Stimulated activated memory B cell treated with anti-CD40 and anti-IgM and Interleukin-4, amounts not matched to agents 10 μg/mL and 1 μg/mL and 100 μg/mL, for 72 hours (primary cell): ENCODE measurements at regions not wholly inside any gene's neighbourhood (a gene's known extent, or its start where the extent isn't known, plus 50 kb on each side); places are given as distances from the start of the nearest gene placed in this dataset.

Experiments
- ATAC-seq: fragments of 150-1000 bp; cut with Tn5 transposase; 2 replicates; pipeline ENCODE4 v1.10.0; 2021
- H3K27ac Mint-ChIP-seq: one replicate; pipeline ENCODE4 v1.8.0; 2022; ENCODE audit warnings: mild to moderate bottlenecking, mixed read lengths
- H3K27me3 Mint-ChIP-seq: one replicate; pipeline ENCODE4 v1.8.0; 2022; ENCODE audit warnings: mixed read lengths
- H3K36me3 Mint-ChIP-seq: one replicate; pipeline ENCODE4 v1.8.0; 2022; ENCODE audit warnings: mixed read lengths
- H3K4me1 Mint-ChIP-seq: one replicate; pipeline ENCODE4 v1.8.0; 2022; ENCODE audit warnings: mixed read lengths
- H3K4me3 Mint-ChIP-seq: one replicate; pipeline ENCODE4 v1.8.0; 2022; ENCODE audit warnings: mild to moderate bottlenecking, moderate library complexity, mixed read lengths
- H3K9me3 Mint-ChIP-seq: one replicate; pipeline ENCODE4 v1.8.0; 2022; ENCODE audit warnings: mixed read lengths

DNA sequence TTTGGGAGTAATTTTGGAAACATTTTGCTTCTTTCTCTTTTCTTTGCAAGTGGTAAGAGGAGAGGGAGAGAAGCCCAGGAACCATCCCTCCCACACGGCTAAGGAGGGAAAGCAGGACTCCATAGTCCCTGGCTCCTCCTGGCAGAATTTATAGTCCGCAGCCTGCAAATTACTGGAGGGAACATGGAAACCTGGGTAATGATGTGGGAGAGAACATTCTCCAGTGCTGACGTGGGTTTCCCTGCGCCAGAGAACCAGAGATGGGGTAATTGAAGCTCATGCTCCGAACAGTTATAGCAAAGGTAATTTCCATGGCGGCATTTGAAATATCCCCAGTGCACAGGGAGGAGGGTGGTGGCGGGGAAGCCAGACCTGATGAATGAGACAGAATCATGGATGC, 320.4 kb downstream of the RPS24 start:
- ATAC-seq, result no peak
- H3K4me3 Mint-ChIP-seq, result no peak overlapping the region
- H3K36me3 Mint-ChIP-seq, result no peaks in the 10 kb centered on the region
- H3K9me3 Mint-ChIP-seq, result no peaks in the 10 kb centered on the region
- H3K4me1 Mint-ChIP-seq, result no peaks in the 10 kb centered on the region
- H3K27ac Mint-ChIP-seq, result no peak overlapping the region
- peaks cover 9% of the 10 kb centered on the region for H3K27me3 Mint-ChIP-seq

DNA sequence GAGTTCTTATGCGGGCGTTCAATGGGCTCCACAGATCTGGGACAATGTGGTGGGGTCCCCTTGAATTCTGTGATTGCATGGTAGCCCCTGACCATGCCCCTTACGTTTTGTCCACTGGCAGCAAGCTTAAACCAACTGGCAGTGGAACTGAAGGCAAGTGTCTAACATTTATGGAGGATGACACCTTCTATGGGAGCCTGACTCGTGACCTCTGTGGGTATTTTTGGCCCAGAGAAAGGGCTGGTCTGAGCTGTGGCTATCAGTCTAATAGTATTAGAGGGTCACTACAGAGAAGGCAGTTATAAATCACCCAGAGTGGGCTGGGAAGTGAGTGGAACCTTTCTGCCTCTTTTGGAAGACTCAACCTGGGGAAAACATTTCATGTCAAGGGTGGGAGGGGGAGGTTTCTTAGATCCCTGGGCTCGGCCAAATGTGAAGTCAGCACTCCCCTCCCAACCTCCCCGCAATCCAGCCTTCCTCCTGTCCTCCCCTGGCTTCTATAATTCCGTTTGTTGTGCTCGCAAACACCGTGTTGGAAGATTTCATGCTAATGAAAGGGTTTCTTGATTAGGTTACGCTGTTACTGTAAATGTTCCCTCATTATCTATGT, 322.7 kb downstream of the RPS24 start:
- no peaks in the 10 kb centered on the region for H3K9me3 Mint-ChIP-seq
- peaks cover 17% of the 10 kb centered on the region for H3K27me3 Mint-ChIP-seq
- no peak overlapping the region for H3K27ac Mint-ChIP-seq
- H3K4me3 Mint-ChIP-seq, result no peak overlapping the region
- ATAC-seq, result no peak
- H3K36me3 Mint-ChIP-seq, result no peaks in the 10 kb centered on the region
- H3K4me1 Mint-ChIP-seq, result no peaks in the 10 kb centered on the region

DNA sequence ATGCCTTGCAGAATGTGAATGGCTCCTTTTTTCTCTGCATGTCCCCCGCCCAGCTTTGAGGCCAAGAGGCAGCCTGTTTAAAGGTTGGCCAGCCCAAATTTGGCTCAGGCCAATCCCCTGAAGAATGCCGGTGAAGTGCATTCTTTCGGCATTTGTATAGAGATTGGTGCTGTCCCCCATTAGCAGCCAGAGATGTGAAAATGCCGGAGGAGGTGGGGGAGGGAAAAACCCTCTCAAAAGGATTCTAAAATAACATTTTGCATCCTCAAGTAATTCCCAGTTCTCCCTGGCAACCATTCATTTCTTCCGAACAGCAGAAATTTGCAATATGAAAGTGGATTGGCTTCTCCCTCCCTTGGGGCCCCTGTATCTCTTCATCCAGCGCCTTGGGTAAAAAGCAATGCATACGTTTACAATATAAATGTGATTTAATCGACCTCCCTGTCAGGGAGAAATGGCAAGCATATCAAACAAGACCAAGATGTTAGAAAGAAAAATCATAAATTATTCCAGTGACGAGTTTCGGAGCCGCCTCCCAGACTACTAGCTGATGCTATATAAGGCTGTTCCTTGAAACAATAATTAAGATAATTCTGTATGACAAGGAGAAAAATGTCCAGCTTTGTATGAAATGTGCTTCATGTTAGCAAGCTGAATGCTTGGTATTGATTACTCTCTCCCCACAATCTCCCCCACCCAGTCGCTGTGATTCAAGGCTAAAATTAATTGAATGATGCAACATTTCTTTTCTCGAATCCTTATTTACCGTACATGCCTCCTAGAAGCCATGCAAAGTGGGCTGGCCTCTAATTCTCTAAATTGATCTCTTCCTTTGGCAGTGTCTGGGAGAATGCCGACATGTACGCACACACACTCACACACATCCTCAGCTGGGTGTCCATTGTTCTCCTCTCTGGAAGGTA, 323.7 kb downstream of the RPS24 start:
- Mint-ChIP-seq H3K4me3 (no peak overlapping the region), H3K27me3 (peaks cover 24% of the 10 kb centered on the region), H3K4me1 (no peaks in the 10 kb centered on the region), H3K9me3 (no peaks in the 10 kb centered on the region), H3K36me3 (no peaks in the 10 kb centered on the region), H3K27ac (no peak overlapping the region)
- no peak for ATAC-seq

DNA sequence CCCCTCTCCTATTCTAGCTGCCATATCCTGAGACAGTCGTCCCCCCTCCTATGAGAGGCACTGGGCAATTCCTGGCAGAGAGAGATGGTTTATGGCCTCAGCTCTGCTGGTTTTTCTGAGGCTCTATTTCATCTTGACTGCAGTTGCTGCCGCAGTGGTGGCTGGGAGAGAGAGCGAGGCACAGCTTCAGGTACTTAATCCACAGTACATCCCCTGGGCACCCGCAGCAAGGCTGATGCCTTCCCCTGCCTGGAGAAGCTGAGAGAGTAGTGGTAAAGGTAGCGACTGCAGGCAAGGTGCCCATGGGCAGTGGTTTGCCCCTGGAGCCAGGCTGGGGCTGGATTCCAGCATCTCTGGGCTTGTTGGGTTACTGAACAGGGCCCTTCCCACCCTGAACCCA, 324.7 kb downstream of the RPS24 start:
- Mint-ChIP-seq H3K27ac (no peak overlapping the region), H3K27me3 (peaks cover 34% of the 10 kb centered on the region), H3K36me3 (no peaks in the 10 kb centered on the region), H3K4me1 (no peaks in the 10 kb centered on the region), H3K4me3 (no peak overlapping the region), H3K9me3 (no peaks in the 10 kb centered on the region)
- no peak for ATAC-seq

DNA sequence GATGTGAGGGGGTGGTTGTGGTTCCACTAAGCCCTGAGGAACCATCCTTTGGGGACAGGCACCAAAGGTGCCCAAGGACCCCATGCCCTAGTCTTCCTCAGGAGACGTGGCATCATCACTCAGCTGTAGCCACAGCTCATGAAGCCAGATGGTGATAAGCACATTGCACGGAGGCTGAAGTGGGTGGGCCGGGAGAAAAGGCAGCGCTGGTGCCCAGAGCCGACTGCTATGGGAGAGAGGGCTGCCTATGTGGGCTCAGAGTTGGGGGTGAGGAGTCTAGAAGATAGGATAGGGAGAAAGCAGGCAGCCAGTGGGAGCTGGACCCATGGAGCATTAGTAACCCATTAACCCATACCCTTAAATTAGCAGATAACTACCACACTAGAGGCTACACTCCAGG, 325.3 kb downstream of the RPS24 start:
- no peak overlapping the region for H3K4me3 Mint-ChIP-seq

DNA sequence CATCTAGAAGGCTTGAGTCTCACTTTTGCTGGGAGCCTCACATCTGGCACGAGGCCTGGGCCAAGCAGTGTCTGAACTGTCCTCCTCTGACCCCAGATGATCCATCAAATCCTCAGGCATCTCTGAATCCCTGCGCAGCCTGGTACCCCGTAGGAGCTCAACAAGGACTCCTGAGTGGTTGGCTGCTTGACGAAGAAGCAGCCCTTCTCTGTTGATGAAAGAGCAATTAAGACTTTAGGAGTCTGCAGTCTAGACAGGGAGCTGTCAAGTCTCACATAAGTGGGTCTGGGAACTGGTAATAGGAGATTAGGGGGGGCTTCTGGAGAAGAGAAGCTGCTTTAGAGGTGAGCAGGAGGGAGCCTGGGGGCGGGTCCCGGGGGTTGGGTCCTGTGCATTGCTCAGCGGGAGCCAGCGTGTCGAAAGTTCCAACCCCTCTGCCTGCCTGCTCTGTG, 326.0 kb downstream of the RPS24 start:
- Mint-ChIP-seq H3K9me3 (no peaks in the 10 kb centered on the region), H3K36me3 (no peaks in the 10 kb centered on the region), H3K27ac (no peak overlapping the region), H3K27me3 (peaks cover 35% of the 10 kb centered on the region), H3K4me1 (no peaks in the 10 kb centered on the region), H3K4me3 (no peak overlapping the region)
- ATAC-seq, result no peak

More for the DNA sequence above, 325.3 kb downstream of the RPS24 start:
- Mint-ChIP-seq H3K27ac (no peak overlapping the region), H3K9me3 (no peaks in the 10 kb centered on the region), H3K4me1 (no peaks in the 10 kb centered on the region), H3K27me3 (peaks cover 35% of the 10 kb centered on the region), H3K36me3 (no peaks in the 10 kb centered on the region)
- ATAC-seq, result no peak

DNA sequence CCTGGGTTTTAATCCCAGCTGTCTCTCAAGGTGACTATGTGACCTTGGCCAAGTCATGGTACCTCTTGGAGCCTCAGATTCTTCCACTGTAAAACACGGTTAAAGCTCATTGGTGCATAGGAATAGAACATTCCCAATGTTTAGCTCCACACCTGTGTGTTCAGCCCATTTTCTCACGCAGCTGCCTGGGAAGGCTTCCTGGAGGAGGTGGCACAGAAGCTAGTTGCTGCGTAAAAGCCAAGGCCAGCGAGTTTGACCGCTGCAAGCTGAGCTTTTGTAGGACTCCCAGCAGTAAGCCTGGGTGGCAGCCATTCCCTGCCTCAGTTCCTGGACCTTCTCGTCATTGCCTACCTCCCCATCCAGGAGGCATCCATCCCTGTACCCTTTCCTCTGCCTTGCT, 326.6 kb downstream of the RPS24 start:
- Mint-ChIP-seq H3K9me3 (no peaks in the 10 kb centered on the region), H3K36me3 (no peaks in the 10 kb centered on the region), H3K27me3 (peaks cover 35% of the 10 kb centered on the region), H3K4me1 (no peaks in the 10 kb centered on the region), H3K27ac (no peak overlapping the region), H3K4me3 (no peak overlapping the region)
- ATAC-seq, result no peak

DNA sequence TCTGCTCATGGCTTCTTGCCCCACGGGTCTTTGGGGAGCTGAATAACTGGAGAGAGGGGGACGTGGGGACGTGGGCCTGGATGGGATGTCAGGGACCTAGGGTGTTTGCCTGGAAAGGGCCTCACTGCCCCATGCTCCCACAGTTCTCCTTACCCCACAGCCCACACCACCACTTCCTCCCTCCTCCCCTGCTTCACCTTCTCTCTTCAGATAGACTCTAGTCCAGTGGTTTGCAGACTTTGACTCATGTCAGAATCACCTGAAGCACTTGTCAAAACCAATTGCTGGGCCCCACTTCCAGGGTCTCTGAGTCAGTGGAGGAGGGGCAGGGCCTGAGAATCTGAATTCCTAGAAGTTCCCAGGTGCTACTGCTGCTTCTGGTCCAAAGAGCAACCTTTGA, 327.4 kb downstream of the RPS24 start:
- no peaks in the 10 kb centered on the region for H3K36me3 Mint-ChIP-seq
- ATAC-seq, result no peak

DNA sequence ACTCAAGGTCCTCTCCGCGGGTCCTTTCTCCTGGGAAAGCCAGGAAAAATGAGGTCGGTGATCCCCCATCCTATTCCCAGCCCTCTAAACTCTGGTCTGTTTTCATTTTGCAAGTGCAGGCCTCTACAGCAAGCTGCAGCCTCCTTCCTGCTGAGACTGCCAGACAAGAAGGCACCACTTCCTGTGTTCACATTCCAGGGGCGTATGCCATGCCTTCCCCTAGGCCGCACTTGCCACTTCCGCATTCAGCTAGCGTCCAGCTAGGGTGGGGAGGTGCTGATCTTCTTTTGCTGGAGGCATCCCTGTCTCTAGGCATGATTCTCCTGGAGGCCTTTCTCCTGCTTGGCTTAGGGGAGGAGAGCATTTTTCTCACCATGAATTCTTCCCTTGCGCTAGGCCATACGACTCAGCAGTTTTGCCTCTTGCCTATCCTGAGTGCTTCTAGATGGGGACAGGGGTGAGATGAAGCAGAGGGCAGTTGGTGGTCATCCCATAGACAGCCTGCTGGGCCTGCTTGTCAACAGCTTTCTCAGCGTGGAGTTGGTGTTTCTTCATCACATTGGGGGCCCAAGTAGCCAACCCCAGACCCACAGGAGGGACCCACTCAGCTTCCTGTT, 328.9 kb downstream of the RPS24 start:
- no peaks in the 10 kb centered on the region for H3K4me1 Mint-ChIP-seq
- no peak overlapping the region for H3K4me3 Mint-ChIP-seq
- no peak overlapping the region for H3K27ac Mint-ChIP-seq
- H3K9me3 Mint-ChIP-seq, result no peaks in the 10 kb centered on the region
- ATAC-seq, result no peak
- no peaks in the 10 kb centered on the region for H3K36me3 Mint-ChIP-seq
- peaks cover 43% of the 10 kb centered on the region for H3K27me3 Mint-ChIP-seq

More for the DNA sequence above, 327.4 kb downstream of the RPS24 start:
- H3K4me3 Mint-ChIP-seq, result no peak overlapping the region
- no peaks in the 10 kb centered on the region for H3K4me1 Mint-ChIP-seq
- no peaks in the 10 kb centered on the region for H3K9me3 Mint-ChIP-seq
- H3K27me3 Mint-ChIP-seq, result peaks cover 35% of the 10 kb centered on the region
- no peak overlapping the region for H3K27ac Mint-ChIP-seq

DNA sequence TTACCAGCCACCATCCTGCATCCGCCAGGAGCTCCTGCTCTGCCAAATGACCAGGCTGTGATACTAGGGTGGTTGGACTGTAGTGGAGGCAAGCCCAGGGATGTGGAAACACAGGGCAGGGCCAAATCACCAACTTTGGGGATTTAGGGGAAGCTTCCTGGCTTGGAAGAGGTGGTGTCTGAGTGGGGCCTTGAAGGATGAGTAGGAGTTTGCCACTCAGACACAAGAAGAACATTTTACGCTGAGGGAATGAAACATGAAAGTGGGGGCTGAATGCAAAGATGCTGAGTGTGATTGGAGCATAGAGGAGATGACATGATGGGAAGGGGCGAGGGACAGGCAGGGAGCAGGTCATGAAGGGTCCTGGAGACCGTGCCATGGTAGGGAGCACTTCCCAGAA, 329.5 kb downstream of the RPS24 start:
- ATAC-seq, result no peak
- no peaks in the 10 kb centered on the region for H3K9me3 Mint-ChIP-seq
- H3K4me3 Mint-ChIP-seq, result no peak overlapping the region
- H3K27me3 Mint-ChIP-seq, result peaks cover 41% of the 10 kb centered on the region
- H3K4me1 Mint-ChIP-seq, result no peaks in the 10 kb centered on the region
- no peaks in the 10 kb centered on the region for H3K36me3 Mint-ChIP-seq
- H3K27ac Mint-ChIP-seq, result no peak overlapping the region

DNA sequence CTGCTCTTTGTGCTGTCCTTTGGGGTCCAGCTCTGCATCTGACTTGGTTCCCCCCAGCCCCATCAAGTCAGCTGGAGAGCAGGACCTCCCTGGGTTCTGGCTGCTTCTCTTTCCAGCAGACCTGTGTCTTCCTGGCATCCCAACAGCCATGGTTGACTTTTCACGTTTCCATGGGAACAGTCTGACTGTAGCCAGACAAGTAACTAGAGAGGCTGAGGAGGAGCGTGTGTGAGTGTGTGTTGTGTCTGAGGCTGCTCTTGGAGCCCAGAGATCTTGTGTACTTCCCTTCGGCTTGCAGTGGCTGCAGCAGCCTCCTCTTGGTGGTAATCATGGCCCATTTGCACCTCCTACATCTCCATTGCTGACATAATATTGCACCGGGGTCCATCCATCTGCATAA, 332.0 kb downstream of the RPS24 start:
- no peak overlapping the region for H3K4me3 Mint-ChIP-seq
- H3K9me3 Mint-ChIP-seq, result no peaks in the 10 kb centered on the region
- H3K27ac Mint-ChIP-seq, result no peak overlapping the region
- no peaks in the 10 kb centered on the region for H3K4me1 Mint-ChIP-seq
- H3K36me3 Mint-ChIP-seq, result no peaks in the 10 kb centered on the region
- ATAC-seq, result no peak
- H3K27me3 Mint-ChIP-seq, result peaks cover 29% of the 10 kb centered on the region

DNA sequence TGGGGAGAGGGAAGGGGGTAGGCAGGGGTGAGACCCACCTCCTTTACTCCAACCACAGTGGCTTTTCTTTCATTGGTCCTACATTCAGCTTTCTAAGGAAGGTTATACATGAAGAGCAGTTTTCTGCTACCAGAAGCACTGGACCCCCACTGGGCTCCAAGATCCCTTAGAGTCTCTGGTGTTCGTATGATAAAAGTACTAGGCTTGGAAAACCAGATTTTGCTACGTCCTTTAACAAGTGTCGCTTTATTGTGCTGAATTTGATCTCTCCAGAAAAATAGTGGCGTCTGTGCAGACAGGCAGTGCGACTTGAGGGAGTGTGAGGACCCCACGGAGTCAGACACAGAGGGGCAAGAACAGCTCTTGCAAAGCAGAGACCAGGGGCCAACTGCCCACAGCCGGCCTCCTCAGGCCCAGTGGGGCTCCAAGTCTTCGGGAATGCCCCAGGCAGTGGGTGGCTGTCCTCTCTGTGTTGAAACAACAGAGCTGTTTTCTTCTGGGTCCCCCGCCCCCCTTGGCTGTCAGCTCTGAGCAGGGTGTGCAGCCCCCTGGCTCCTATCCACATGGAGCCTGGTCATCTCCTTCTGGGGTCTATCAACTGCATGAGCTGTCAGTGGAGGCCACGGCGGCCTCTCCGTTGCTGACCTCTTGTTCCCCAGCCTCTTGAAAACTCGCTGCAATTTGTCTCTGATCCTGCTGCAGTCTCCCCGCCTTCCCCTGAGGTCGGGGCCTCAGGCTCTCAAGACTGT, 333.2 kb downstream of the RPS24 start:
- no peaks in the 10 kb centered on the region for H3K36me3 Mint-ChIP-seq
- no peak overlapping the region for H3K4me3 Mint-ChIP-seq
- ATAC-seq, result no peak
- H3K27me3 Mint-ChIP-seq, result peaks cover 25% of the 10 kb centered on the region
- H3K9me3 Mint-ChIP-seq, result no peaks in the 10 kb centered on the region
- no peaks in the 10 kb centered on the region for H3K4me1 Mint-ChIP-seq
- no peak overlapping the region for H3K27ac Mint-ChIP-seq

DNA sequence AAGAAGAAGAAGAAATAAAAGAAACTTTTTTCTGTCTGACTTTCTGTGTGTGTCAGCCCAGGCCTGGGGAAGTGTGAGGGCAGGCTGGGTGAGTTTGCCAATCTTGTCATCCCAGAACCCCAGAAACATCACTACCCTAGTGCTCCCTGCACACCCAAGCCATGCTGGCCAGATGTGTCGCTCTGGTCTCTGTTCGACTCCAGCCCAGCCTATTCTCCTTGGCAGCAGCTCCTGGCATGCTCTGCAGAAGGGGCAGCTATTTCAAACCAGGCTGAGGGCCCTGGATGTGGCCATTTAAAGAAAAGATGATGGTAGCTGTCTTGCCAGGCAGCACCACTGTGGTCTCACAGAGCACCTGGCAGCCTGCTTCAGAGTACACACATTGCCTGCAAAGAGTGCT, 334.1 kb downstream of the RPS24 start:
- H3K36me3 Mint-ChIP-seq, result no peaks in the 10 kb centered on the region
- no peak for ATAC-seq
- no peaks in the 10 kb centered on the region for H3K9me3 Mint-ChIP-seq
- H3K4me3 Mint-ChIP-seq, result no peak overlapping the region
- peaks cover 16% of the 10 kb centered on the region for H3K27me3 Mint-ChIP-seq
- H3K27ac Mint-ChIP-seq, result no peak overlapping the region
- H3K4me1 Mint-ChIP-seq, result no peaks in the 10 kb centered on the region

DNA sequence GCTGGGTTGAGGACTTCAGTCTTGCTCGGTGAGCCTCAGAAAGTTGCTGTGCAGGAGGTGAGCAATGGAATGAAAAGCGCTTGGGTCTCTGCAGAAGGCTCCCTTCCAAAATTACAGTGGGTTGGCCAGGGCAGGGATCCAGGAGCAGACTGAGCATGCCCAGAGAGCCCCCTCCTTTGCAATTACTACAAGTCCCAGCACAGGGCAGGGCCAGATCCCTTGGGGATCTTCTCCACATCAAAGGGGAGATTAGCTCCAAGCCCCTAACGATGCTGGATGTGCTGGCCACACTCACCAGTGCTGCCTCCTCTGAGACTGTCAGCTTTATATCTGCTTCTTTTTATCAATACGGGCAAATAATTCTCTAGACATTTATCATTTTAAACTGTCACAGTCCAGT, 337.5 kb downstream of the RPS24 start:
- no peak overlapping the region for H3K4me3 Mint-ChIP-seq
- H3K27ac Mint-ChIP-seq, result no peak overlapping the region
- ATAC-seq, result no peak
- peaks cover 9% of the 10 kb centered on the region for H3K27me3 Mint-ChIP-seq
- H3K4me1 Mint-ChIP-seq, result no peaks in the 10 kb centered on the region
- H3K36me3 Mint-ChIP-seq, result no peaks in the 10 kb centered on the region
- H3K9me3 Mint-ChIP-seq, result no peaks in the 10 kb centered on the region

DNA sequence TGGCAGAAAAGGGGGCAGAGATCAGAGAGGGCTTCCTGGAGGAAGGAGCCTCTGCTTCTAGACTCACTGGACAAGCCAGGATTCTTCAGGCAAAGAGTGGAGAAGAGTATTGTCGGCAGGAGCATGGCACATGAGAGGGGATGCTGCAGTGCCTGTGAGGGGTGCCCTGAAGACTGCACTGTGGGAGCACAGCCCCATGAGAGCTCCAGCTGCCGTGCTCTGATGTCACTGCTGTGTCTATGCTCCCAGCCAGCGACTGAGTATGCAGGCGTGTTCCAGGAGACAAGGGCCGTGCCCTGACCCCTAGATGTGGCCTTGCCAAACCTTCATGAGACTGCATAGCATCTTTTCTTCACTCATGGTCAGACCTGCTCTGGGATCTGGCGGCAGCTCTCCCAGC, 339.1 kb downstream of the RPS24 start:
- H3K27ac Mint-ChIP-seq, result no peak overlapping the region
- no peaks in the 10 kb centered on the region for H3K36me3 Mint-ChIP-seq
- H3K4me3 Mint-ChIP-seq, result no peak overlapping the region
- H3K27me3 Mint-ChIP-seq, result no peaks in the 10 kb centered on the region
- ATAC-seq, result no peak
- H3K4me1 Mint-ChIP-seq, result no peaks in the 10 kb centered on the region
- H3K9me3 Mint-ChIP-seq, result no peaks in the 10 kb centered on the region
